Lower lobe of right lung (tissue), 2 donors: ENCODE measurements at regions not wholly inside any gene's neighbourhood (a gene's known extent, or its start where the extent isn't known, plus 50 kb on each side); places are given as distances from the start of the nearest gene placed in this dataset.

Experiments
- ATAC-seq, 2 donors: fragments of 200-7000 bp; cut with Tn5 transposase; one replicate each; pipeline ENCODE4 v1.9.1; 2020 to 2022; ENCODE audit warnings: mild to moderate bottlenecking in 2 of 2, moderate library complexity in 2 of 2
- DNase-seq: peaks from one replicate; pipeline ENCODE4 v3.0.0-alpha.2; 2020
- H3K27ac ChIP-seq: fragments of 200-600 bp; one replicate; pipeline ENCODE4 v1.8.0; 2022
- H3K27me3 ChIP-seq: fragments of 200-600 bp; one replicate; pipeline ENCODE4 v1.8.0; 2022; ENCODE audit warnings: low read depth
- H3K36me3 ChIP-seq: fragments of 200-600 bp; one replicate; pipeline ENCODE4 v1.8.0; 2022; ENCODE audit warnings: mild to moderate bottlenecking
- H3K4me1 ChIP-seq: fragments of 200-600 bp; one replicate; pipeline ENCODE4 v1.8.0; 2022
- H3K4me3 ChIP-seq: fragments of 200-600 bp; one replicate; pipeline ENCODE4 v1.8.0; 2022; ENCODE audit warnings: mild to moderate bottlenecking
- H3K9me3 ChIP-seq: fragments of 200-600 bp; one replicate; pipeline ENCODE4 v1.8.0; 2022
- intact Hi-C: fragments of 100-400 bp; cut with DNase I; formaldehyde crosslinking; loops from one replicate; pipeline ENCODE4 v1.11.0; 2022
- TF ChIP-seq, protein P1 (sequence below): fragments of 200-600 bp; IDR thresholded peaks from one replicate; pipeline ENCODE4 v1.8.0; 2022; ENCODE audit warnings: antibody characterized with exemption, mild to moderate bottlenecking
- donor health status: DM: no; HTN: yes; CAD: no; lungs with severe emphysema.

DNA sequence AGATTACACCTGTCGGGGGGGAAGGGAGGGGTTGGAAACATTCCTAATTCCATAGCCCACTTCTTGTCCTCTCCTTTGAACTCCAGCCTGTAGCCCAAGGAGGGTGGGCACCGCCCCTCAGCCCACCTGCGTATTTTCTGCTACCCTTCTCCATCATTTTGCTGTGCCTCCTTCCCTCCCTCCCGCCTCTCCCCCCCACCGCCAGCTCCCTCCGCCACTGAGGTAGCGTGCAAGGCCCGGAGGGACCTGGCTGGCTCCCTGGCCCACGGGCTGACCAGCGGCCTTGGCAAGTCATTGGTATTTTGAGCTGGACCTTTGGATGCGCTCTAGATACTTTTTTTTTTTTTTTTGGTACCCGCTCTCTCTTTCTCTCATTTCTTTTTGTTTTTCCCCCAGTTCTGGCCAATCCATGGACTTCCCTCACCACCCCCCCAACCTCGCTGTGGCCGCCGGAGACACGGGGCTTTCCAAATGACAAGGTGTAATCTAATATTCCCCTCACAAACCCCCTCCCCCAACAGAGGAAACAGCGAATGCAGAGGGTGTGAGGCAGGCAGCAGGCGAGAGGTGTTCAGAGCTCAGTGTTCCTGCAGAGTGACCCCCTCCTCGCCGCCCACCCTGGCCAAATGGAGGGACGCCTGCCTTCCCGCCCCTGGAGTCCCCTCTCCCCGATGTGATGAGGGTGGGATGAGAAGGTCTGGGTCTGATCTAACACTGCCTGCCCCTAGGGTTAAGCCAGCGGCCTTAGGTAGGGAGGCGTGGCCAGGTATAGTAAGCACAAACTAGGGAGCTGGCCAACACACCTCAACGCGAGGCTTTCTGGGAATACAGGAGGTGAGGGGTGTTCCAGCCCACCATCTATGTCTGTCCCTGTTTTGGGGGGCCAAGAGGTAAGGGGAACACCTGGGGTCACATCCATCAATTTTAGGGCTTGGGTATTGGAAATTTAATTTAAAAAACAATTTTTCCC is 89.2 kb downstream of the PTPRS start:
- Histone ChIP-seq H3K27ac (no peak overlapping the region), H3K27me3 (no peaks in the 10 kb centered on the region), H3K4me1 (no peaks in the 10 kb centered on the region), H3K9me3 (peaks cover 12% of the 10 kb centered on the region), H3K4me3 (no peak overlapping the region), H3K36me3 (no peaks in the 10 kb centered on the region)
- DNase-seq (no peak), ATAC-seq (no peak)
- intact Hi-C loops: no loop called here
- TF ChIP-seq, protein P1, sequence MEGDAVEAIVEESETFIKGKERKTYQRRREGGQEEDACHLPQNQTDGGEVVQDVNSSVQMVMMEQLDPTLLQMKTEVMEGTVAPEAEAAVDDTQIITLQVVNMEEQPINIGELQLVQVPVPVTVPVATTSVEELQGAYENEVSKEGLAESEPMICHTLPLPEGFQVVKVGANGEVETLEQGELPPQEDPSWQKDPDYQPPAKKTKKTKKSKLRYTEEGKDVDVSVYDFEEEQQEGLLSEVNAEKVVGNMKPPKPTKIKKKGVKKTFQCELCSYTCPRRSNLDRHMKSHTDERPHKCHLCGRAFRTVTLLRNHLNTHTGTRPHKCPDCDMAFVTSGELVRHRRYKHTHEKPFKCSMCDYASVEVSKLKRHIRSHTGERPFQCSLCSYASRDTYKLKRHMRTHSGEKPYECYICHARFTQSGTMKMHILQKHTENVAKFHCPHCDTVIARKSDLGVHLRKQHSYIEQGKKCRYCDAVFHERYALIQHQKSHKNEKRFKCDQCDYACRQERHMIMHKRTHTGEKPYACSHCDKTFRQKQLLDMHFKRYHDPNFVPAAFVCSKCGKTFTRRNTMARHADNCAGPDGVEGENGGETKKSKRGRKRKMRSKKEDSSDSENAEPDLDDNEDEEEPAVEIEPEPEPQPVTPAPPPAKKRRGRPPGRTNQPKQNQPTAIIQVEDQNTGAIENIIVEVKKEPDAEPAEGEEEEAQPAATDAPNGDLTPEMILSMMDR: no peak

DNA sequence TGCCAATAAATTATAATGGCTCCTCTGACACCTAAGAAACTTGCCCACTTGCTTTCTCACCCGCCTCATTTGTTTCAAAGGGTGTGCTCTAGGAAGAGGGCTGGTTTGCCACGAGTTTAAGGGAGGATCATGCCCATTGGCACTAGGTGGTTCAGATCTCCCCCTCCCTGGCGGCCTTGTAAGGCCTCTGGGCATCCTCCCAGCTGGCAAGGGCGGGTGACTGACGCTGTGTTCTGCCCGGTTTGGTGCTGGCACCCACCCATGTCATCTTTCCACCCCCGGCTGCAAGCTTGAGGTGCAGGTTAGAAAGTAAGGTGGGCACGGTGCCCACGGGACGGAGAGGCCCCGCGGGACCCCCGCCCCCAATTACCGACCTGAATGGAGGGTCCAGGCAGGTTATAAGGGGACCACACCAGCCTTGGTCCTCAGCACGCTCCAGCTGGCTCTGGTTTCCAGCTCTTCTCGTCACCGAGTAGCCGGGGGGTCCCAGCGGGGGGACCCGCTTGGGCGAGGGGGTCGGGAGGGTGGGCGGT is 90.4 kb downstream of the PTPRS start:
- H3K4me1 ChIP-seq: no peaks in the 10 kb centered on the region
- peaks cover 8% of the 10 kb centered on the region for H3K9me3 ChIP-seq
- DNase-seq: no peak
- no peak for ATAC-seq
- H3K27ac ChIP-seq: no peak overlapping the region
- TF ChIP-seq, protein P1: no peak
- no peaks in the 10 kb centered on the region for H3K27me3 ChIP-seq
- intact Hi-C loops: no loop called here
- no peak overlapping the region for H3K4me3 ChIP-seq
- peaks cover 6% of the 10 kb centered on the region for H3K36me3 ChIP-seq

DNA sequence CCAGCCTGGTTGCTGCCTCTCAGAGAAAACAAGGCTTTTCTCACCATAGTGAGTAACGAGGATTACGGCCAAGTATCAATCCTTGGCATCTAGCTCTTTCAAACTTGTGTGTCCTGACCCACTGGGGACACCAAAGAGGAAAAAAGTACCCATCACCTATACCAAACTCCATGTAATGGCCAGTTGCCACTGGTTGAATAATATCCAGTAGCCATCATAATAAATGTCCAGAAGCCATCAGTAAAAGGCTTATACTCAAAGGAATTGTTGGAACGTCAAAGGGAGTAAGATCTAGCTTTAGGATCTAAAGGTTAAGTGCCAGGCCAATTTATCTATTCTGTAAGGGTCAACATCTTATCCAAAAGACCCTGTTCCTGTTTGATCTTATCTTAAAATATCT is 91.1 kb downstream of the PTPRS start:
- H3K36me3 ChIP-seq: peaks cover 6% of the 10 kb centered on the region
- TF ChIP-seq, protein P1: no peak
- intact Hi-C loops: no loop called here

DNA sequence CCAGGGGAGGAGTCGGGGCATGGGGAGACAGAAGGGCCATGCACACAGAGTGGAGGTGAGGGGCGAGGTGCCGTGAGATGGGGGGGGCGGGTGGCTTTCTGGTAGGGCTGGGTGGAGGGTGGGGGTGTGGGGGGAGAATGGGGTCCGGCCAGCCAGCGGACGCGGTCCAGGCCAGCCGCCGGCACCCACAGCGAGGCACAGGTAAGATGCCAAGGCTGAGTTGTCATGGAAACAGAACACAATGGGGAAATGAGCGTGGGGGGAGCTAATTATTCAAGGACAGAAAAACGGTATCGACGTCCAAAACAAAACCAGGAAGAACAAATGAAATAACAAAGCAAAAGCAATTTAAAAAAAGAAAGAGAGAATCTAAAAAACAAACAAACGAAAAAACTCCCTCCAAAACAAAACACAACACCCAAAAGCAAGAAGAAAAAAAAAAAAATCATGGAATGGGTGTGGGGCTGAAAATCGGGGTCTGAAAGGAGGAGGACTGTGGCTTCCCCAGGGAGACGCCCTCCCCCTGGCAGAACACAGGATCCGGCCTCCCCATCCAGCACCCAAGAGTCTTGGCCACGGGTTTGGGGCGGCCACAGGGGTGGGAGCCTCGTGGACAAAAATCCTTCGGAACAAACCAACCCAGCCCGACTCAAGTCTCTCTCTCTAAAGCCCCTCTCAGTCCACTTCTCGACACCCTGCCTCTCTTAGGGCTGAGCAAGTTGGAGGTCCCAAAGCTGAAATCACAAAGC is 92.5 kb downstream of the PTPRS start:
- peaks cover 20% of the 10 kb centered on the region for H3K36me3 ChIP-seq
- H3K9me3 ChIP-seq: no peaks in the 10 kb centered on the region
- TF ChIP-seq, protein P1: no peak
- intact Hi-C loops: no loop called here
- DNase-seq (no peak), ATAC-seq (no peak)
- no peak overlapping the region for H3K4me3 ChIP-seq
- no peaks in the 10 kb centered on the region for H3K4me1 ChIP-seq
- no peaks in the 10 kb centered on the region for H3K27me3 ChIP-seq
- no peak overlapping the region for H3K27ac ChIP-seq

More for the DNA sequence above, 91.1 kb downstream of the PTPRS start:
- H3K9me3 ChIP-seq: peaks cover 2% of the 10 kb centered on the region
- H3K4me3 ChIP-seq: no peak overlapping the region
- H3K27me3 ChIP-seq: no peaks in the 10 kb centered on the region
- H3K4me1 ChIP-seq: no peaks in the 10 kb centered on the region
- no peak overlapping the region for H3K27ac ChIP-seq
- DNase-seq: no peak
- no peak for ATAC-seq

DNA sequence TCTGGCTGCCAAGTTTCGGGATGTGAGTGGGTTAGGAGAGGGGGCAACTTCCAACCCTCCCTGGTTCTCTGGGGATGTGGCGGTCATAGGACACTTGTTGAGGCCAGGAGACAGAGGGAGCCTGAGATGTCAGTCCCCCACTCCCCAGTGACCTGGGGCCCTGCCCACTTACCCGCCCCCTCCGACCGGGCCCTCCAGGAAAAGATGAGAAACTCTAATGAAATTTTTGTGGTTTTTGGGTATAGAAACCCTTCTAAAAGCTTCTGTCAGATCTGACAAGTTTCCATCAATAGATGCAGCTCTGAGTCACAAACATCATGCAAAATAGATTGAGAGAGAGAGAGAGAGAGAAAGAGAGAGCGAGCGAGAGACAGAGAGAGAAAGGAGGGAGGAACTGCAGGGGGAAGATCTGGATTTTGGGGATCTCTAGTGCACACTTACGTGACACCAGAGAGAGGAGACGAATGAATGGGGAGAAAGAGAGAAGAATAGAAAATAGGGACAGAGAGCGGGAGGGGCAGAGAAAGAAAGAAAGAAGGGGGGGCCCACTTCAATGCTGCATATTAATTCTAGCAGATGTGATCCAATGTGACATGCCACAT is 94.0 kb downstream of the PTPRS start:
- intact Hi-C loops: no loop called here
- TF ChIP-seq, protein P1: no peak

More for the DNA sequence above, 94.0 kb downstream of the PTPRS start:
- no peak overlapping the region for H3K4me3 ChIP-seq
- H3K4me1 ChIP-seq: no peaks in the 10 kb centered on the region
- DNase-seq (no peak), ATAC-seq (no peak)
- H3K9me3 ChIP-seq: no peaks in the 10 kb centered on the region
- H3K36me3 ChIP-seq: peaks cover 24% of the 10 kb centered on the region
- no peaks in the 10 kb centered on the region for H3K27me3 ChIP-seq
- H3K27ac ChIP-seq: no peak overlapping the region
